Erythroblast (primary cell): ENCODE measurements at regions not wholly inside any gene's neighbourhood (a gene's known extent, or its start where the extent isn't known, plus 50 kb on each side); places are given as distances from the start of the nearest gene placed in this dataset.
"Not testable (repeated sequence)": the region's sequence is repeated elsewhere in the genome, so short reads cannot be mapped to it uniquely, and the experiment has no call there.

Experiments
- GATA1 ChIP-seq: IDR thresholded peaks from 2 replicates; pipeline ENCODE4 v1.6.1; 2011; ENCODE audit warnings: low read depth, mild to moderate bottlenecking, control low read depth, low read length, moderate library complexity
- POLR2A ChIP-seq: IDR thresholded peaks from 2 replicates; pipeline ENCODE4 v1.6.1; 2011; ENCODE audit warnings: mild to moderate bottlenecking, low read length

- not testable (repeated sequence) for TF ChIP-seq POLR2A, GATA1
These were observed 88.1 kb downstream of the LGALS9B start for GRCh38 chr17:20379251-20379650.
